ENCODE measurements at regions not wholly inside any gene's neighbourhood (a gene's known extent, or its start where the extent isn't known, plus 50 kb on each side); places are given as distances from the start of the nearest gene placed in this dataset.
"Not testable (repeated sequence)": the region's sequence is repeated elsewhere in the genome, so short reads cannot be mapped to it uniquely, and the experiment has no call there.

GRCh38 chr1:146309427-146309826 is 80.6 kb upstream of the NOTCH2NLA start:
- not testable (repeated sequence) for H3K4me1 Mint-ChIP-seq (ENCODE audit: low read depth); H3K4me3 Mint-ChIP-seq (ENCODE audit: unreplicated experiment); H3K27me3 Mint-ChIP-seq (ENCODE audit: low read depth); H3K27ac Mint-ChIP-seq (ENCODE audit: unreplicated experiment); H3K9me3 Mint-ChIP-seq (ENCODE audit: low read depth); H3K36me3 Mint-ChIP-seq (ENCODE audit: low read depth); DNase-seq (ENCODE audit: low spot score)

- H3K36me3 Mint-ChIP-seq (ENCODE audit: low read depth); H3K27me3 Mint-ChIP-seq (ENCODE audit: low read depth); DNase-seq (ENCODE audit: low spot score); H3K9me3 Mint-ChIP-seq (ENCODE audit: low read depth); H3K27ac Mint-ChIP-seq (ENCODE audit: unreplicated experiment); H3K4me1 Mint-ChIP-seq (ENCODE audit: low read depth); H3K4me3 Mint-ChIP-seq (ENCODE audit: unreplicated experiment): not testable (repeated sequence)
Measured at GRCh38 chr1:146308892-146309291, 80.1 kb upstream of the NOTCH2NLA start.

DNA sequence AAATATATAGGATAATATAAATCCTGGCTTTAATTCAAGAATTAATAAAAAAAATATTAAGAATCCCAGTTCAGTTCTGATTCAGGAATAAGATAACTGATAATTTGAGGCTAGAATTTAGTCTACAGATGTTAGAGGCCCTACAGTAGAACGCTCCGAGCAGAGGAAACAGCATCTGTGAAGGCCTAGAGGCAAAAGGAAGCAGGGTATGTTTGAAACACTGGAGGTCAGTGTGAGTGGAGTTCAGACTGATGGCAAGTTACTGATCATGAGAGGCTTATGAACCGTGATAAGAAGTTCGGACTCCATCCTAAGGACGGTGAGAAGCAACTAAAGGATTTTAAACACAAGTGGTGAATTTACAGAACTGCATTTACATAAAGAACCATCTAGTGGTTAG is 79.3 kb upstream of the NOTCH2NLA start:
- TF ChIP-seq, protein P1, sequence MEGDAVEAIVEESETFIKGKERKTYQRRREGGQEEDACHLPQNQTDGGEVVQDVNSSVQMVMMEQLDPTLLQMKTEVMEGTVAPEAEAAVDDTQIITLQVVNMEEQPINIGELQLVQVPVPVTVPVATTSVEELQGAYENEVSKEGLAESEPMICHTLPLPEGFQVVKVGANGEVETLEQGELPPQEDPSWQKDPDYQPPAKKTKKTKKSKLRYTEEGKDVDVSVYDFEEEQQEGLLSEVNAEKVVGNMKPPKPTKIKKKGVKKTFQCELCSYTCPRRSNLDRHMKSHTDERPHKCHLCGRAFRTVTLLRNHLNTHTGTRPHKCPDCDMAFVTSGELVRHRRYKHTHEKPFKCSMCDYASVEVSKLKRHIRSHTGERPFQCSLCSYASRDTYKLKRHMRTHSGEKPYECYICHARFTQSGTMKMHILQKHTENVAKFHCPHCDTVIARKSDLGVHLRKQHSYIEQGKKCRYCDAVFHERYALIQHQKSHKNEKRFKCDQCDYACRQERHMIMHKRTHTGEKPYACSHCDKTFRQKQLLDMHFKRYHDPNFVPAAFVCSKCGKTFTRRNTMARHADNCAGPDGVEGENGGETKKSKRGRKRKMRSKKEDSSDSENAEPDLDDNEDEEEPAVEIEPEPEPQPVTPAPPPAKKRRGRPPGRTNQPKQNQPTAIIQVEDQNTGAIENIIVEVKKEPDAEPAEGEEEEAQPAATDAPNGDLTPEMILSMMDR (IDR thresholded peaks at IDR 0.05), result peak; percentile 11
- not testable (repeated sequence) for H3K4me1 Mint-ChIP-seq (ENCODE audit: low read depth); H3K9me3 Mint-ChIP-seq (ENCODE audit: low read depth); H3K27me3 Mint-ChIP-seq (ENCODE audit: low read depth); H3K27ac Mint-ChIP-seq (ENCODE audit: unreplicated experiment); H3K4me3 Mint-ChIP-seq (ENCODE audit: unreplicated experiment); DNase-seq (ENCODE audit: low spot score); H3K36me3 Mint-ChIP-seq (ENCODE audit: low read depth)

- not testable (repeated sequence) for H3K27ac Mint-ChIP-seq (ENCODE audit: unreplicated experiment); H3K4me1 Mint-ChIP-seq (ENCODE audit: low read depth); H3K36me3 Mint-ChIP-seq (ENCODE audit: low read depth); H3K9me3 Mint-ChIP-seq (ENCODE audit: low read depth); H3K27me3 Mint-ChIP-seq (ENCODE audit: low read depth); H3K4me3 Mint-ChIP-seq (ENCODE audit: unreplicated experiment); DNase-seq (ENCODE audit: low spot score)
Measured at GRCh38 chr1:146307632-146308031, 78.8 kb upstream of the NOTCH2NLA start.

DNA sequence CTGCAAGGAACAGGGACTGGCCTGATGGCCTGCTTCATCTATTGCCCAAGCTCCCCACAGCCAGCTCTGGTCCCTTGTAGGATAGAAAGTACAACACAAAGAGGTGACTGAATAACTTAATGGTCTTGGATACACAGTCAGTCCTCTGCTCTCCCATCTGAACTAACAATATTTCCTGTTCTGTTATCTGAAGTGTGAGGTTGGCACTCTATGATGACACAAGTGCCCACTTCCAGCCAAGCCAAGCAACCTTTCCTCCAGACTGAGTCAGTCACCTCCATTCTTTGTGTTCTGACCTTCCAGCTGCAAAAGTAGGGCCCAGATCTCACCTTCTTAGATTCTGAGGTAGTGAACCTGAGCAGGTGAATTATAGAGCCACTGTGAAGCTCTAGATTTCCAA is 77.8 kb upstream of the NOTCH2NLA start:
- not testable (repeated sequence) for H3K36me3 Mint-ChIP-seq (ENCODE audit: low read depth); H3K27ac Mint-ChIP-seq (ENCODE audit: unreplicated experiment)

GRCh38 chr1:146305442-146305841 is 76.6 kb upstream of the NOTCH2NLA start:
- not testable (repeated sequence) for H3K36me3 Mint-ChIP-seq (ENCODE audit: low read depth); H3K9me3 Mint-ChIP-seq (ENCODE audit: low read depth); H3K27ac Mint-ChIP-seq (ENCODE audit: unreplicated experiment)

More for the DNA sequence above, 77.8 kb upstream of the NOTCH2NLA start:
- not testable (repeated sequence) for H3K9me3 Mint-ChIP-seq (ENCODE audit: low read depth); DNase-seq (ENCODE audit: low spot score); H3K4me1 Mint-ChIP-seq (ENCODE audit: low read depth); H3K27me3 Mint-ChIP-seq (ENCODE audit: low read depth); H3K4me3 Mint-ChIP-seq (ENCODE audit: unreplicated experiment)

GRCh38 chr1:146298575-146298897 is 69.7 kb upstream of the NOTCH2NLA start:
- H3K36me3 Mint-ChIP-seq (ENCODE audit: low read depth); DNase-seq (ENCODE audit: low spot score); H3K27me3 Mint-ChIP-seq (ENCODE audit: low read depth); H3K4me1 Mint-ChIP-seq (ENCODE audit: low read depth); H3K4me3 Mint-ChIP-seq (ENCODE audit: unreplicated experiment); H3K9me3 Mint-ChIP-seq (ENCODE audit: low read depth); H3K27ac Mint-ChIP-seq (ENCODE audit: unreplicated experiment): not testable (repeated sequence)

More at GRCh38 chr1:146305442-146305841, 76.6 kb upstream of the NOTCH2NLA start:
- not testable (repeated sequence) for H3K4me3 Mint-ChIP-seq (ENCODE audit: unreplicated experiment); H3K4me1 Mint-ChIP-seq (ENCODE audit: low read depth); H3K27me3 Mint-ChIP-seq (ENCODE audit: low read depth); DNase-seq (ENCODE audit: low spot score)

DNA sequence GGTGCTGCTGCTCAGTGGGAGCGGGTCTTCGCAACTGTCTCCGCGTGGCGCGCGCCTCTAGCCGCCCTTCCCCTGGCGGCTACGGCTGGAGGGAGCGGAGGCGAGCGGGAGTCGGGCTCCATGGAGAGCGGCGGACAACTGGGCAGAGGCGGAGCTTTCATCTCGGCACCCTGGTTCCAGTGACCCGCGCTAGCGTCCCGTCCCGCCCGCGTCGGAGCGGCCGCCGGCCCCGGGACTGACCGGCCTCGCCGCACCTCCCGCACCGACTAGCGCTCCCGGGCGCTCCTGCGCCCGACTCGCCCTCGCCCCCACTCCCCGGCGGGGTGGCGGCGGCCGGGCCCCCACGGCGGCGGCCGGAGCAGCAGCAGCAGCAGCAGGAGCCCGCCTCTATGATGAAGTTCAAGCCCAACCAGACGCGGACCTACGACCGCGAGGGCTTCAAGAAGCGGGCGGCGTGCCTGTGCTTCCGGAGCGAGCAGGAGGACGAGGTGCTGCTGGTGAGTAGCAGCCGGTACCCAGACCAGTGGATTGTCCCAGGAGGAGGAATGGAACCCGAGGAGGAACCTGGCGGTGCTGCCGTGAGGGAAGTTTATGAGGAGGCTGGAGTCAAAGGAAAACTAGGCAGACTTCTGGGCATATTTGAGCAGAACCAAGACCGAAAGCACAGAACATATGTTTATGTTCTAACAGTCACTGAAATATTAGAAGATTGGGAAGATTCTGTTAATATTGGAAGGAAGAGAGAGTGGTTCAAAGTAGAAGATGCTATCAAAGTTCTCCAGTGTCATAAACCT is 69.2 kb upstream of the NOTCH2NLA start:
- DNase-seq (ENCODE audit: low spot score); H3K36me3 Mint-ChIP-seq (ENCODE audit: low read depth); H3K27me3 Mint-ChIP-seq (ENCODE audit: low read depth); H3K4me1 Mint-ChIP-seq (ENCODE audit: low read depth); H3K9me3 Mint-ChIP-seq (ENCODE audit: low read depth); H3K27ac Mint-ChIP-seq (ENCODE audit: unreplicated experiment); H3K4me3 Mint-ChIP-seq (ENCODE audit: unreplicated experiment): not testable (repeated sequence)

DNA sequence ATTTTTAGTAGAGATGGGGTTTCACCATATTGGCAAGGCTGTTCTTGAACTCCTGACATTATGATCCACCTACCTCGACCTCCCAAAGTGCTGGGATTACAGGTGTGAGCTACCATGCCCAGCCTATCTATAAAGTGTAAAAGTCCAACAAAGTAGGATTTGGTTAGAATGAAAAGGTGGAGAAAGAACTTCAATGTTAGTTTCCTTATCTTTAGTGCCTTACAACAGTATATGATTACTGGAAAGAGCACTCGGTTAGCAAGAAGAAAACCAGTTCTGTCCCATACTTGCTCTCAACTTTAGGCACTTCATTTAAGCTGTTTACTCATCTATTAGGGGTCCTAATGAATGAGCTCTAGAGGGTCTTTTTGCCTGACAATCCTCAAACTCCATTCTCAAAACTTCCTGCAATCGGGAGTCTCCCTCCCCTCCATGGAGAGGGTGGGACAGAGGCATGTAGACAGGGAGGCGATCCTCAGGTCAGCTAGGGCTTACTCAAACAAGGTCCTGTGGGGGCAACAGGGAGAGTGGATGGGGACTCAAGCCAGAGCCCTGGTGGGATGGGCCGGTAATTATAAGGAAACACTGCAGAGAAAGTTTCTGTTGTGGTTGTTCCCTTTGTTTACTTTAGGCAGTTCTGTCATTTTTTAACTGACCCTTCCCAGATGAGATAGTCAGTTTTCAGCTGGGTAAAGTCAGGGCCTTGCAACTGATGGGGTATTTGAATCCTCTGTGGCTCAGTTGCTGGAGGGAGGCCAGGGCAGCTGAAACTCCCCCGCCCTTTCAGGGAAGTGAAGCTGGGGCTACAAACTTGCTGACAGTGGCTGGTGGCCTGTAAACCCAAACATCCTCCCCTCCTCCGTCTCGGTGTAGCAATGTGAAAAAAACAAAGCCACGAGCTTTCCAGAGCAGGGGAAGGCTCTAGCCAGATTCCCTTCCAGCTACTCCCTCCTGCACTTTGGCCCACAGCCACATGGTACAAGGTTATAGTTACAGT is 64.4 kb upstream of the NOTCH2NLA start:
- H3K36me3 Mint-ChIP-seq (ENCODE audit: low read depth); H3K27me3 Mint-ChIP-seq (ENCODE audit: low read depth); H3K4me3 Mint-ChIP-seq (ENCODE audit: unreplicated experiment); H3K27ac Mint-ChIP-seq (ENCODE audit: unreplicated experiment); H3K4me1 Mint-ChIP-seq (ENCODE audit: low read depth); DNase-seq (ENCODE audit: low spot score); H3K9me3 Mint-ChIP-seq (ENCODE audit: low read depth): not testable (repeated sequence)

- not testable (repeated sequence) for H3K36me3 Mint-ChIP-seq (ENCODE audit: low read depth); H3K4me3 Mint-ChIP-seq (ENCODE audit: unreplicated experiment); H3K27ac Mint-ChIP-seq (ENCODE audit: unreplicated experiment); H3K9me3 Mint-ChIP-seq (ENCODE audit: low read depth); DNase-seq (ENCODE audit: low spot score); H3K4me1 Mint-ChIP-seq (ENCODE audit: low read depth); H3K27me3 Mint-ChIP-seq (ENCODE audit: low read depth)
Measured at GRCh38 chr1:146292424-146292823, 63.6 kb upstream of the NOTCH2NLA start.

DNA sequence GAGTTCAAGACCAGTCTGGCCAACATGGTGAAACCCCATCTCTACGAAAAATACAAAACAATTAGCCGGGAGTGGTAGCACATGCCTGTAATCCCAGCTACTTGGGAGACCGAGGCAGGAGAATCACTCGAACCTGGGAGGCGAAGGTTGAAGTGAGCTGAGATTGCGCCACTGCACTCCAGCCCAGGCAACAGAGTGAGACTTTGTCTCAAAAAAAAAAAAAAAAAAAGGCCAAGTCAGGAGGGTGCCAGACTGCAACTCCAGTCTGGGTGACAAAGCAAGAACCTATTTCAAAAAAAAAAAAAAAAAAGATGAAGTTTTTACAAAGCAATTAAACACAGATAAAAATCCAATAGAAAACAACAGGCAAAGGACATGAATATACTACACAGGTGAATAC is 59.1 kb upstream of the NOTCH2NLA start:
- not testable (repeated sequence) for H3K27ac Mint-ChIP-seq (ENCODE audit: unreplicated experiment); H3K9me3 Mint-ChIP-seq (ENCODE audit: low read depth); H3K4me1 Mint-ChIP-seq (ENCODE audit: low read depth); H3K27me3 Mint-ChIP-seq (ENCODE audit: low read depth); H3K36me3 Mint-ChIP-seq (ENCODE audit: low read depth); H3K4me3 Mint-ChIP-seq (ENCODE audit: unreplicated experiment); DNase-seq (ENCODE audit: low spot score)

GRCh38 chr1:146284760-146285159 is 55.9 kb upstream of the NOTCH2NLA start:
- not testable (repeated sequence) for DNase-seq (ENCODE audit: low spot score); H3K4me1 Mint-ChIP-seq (ENCODE audit: low read depth); H3K27me3 Mint-ChIP-seq (ENCODE audit: low read depth); H3K36me3 Mint-ChIP-seq (ENCODE audit: low read depth); H3K9me3 Mint-ChIP-seq (ENCODE audit: low read depth); H3K4me3 Mint-ChIP-seq (ENCODE audit: unreplicated experiment); H3K27ac Mint-ChIP-seq (ENCODE audit: unreplicated experiment)
